DOHH2 (cell line): ENCODE measurements at regions not wholly inside any gene's neighbourhood (a gene's known extent, or its start where the extent isn't known, plus 50 kb on each side); places are given as distances from the start of the nearest gene placed in this dataset.

ENCODE experiments used
- H3F3A ChIP-seq: fragments of 200-600 bp; sonication (generic), shearing (Covaris generic); 2 replicates; pipeline ENCODE4 v1.6.0; 2016; ENCODE audit warnings: antibody characterized with exemption, mild to moderate bottlenecking; ENCODE audit not compliant: control insufficient read depth, insufficient read depth
- H3K27ac ChIP-seq: fragments of 200-600 bp; sonication (generic); 2 replicates; pipeline ENCODE4 v1.5.1; 2014; ENCODE audit warnings: low read depth, mild to moderate bottlenecking, low read length, moderate library complexity
- H3K27me3 ChIP-seq: fragments of 200-600 bp; sonication (generic); 2 replicates; pipeline ENCODE4 v1.6.1; 2014; ENCODE audit warnings: mild to moderate bottlenecking, low read length, mixed read lengths; ENCODE audit not compliant: control insufficient read depth
- H3K36me3 ChIP-seq: fragments of 200-600 bp; sonication (generic); 2 replicates; pipeline ENCODE4 v1.6.1; 2014; ENCODE audit warnings: mild to moderate bottlenecking, low read length, moderate library complexity, mixed read lengths; ENCODE audit not compliant: control insufficient read depth
- H3K4me1 ChIP-seq: fragments of 200-600 bp; sonication (generic); 2 replicates; pipeline ENCODE4 v1.6.1; 2014; ENCODE audit warnings: mild to moderate bottlenecking, low read length, mixed read lengths; ENCODE audit not compliant: control insufficient read depth
- H3K4me2 ChIP-seq: fragments of 200-600 bp; sonication (generic); 2 replicates; pipeline ENCODE4 v1.6.0; 2014; ENCODE audit warnings: mild to moderate bottlenecking, low read length, moderate library complexity
- H3K4me3 ChIP-seq: fragments of 200-600 bp; sonication (generic); 2 replicates; pipeline ENCODE4 v1.5.1; 2014; ENCODE audit warnings: mild to moderate bottlenecking, low read length, mixed read lengths
- H3K79me2 ChIP-seq: fragments of 200-600 bp; sonication (generic); 2 replicates; pipeline ENCODE4 v1.6.1; 2014; ENCODE audit warnings: mild to moderate bottlenecking, low read length, mixed read lengths; ENCODE audit not compliant: control insufficient read depth
- H3K9me2 ChIP-seq: fragments of 200-600 bp; sonication (generic); replicated peaks from 2 replicates; pipeline ENCODE4 v1.6.1; 2014; ENCODE audit warnings: mild to moderate bottlenecking, low read length, mixed read lengths; ENCODE audit not compliant: control insufficient read depth
- H3K9me3 ChIP-seq: fragments of 200-600 bp; sonication (generic); 2 replicates; pipeline ENCODE4 v1.6.1; 2014; ENCODE audit warnings: antibody characterized with exemption, low read length, mixed read lengths; ENCODE audit not compliant: control insufficient read depth, insufficient read depth
- H4K20me1 ChIP-seq: fragments of 200-600 bp; sonication (generic); 2 replicates; pipeline ENCODE4 v1.6.0; 2014; ENCODE audit warnings: low read depth, mild to moderate bottlenecking, antibody characterized with exemption, low read length, moderate library complexity; ENCODE audit not compliant: control insufficient read depth, insufficient read depth
- CTCF ChIP-seq: fragments of 200-600 bp; sonication (generic); IDR thresholded peaks from one replicate; pipeline ENCODE4 v1.5.1; 2014; ENCODE audit warnings: antibody characterized with exemption, mild to moderate bottlenecking, low read depth, low read length; ENCODE audit not compliant: poor library complexity, severe bottlenecking
- EZH2phosphoT487 ChIP-seq: fragments of 200-600 bp; sonication (generic); IDR thresholded peaks from 2 replicates; pipeline ENCODE4 v1.6.1; 2017; ENCODE audit warnings: borderline replicate concordance, mild to moderate bottlenecking, antibody characterized with exemption, low read length, moderate library complexity, mixed read lengths

- H3K36me3 ChIP-seq = no peaks in the 10 kb centered on the region
- no peaks in the 10 kb centered on the region for H3K27me3 ChIP-seq
- no peak overlapping the region for H3K4me2 ChIP-seq
- TF ChIP-seq CTCF (no peak), EZH2phosphoT487 (no peak)
- H3K79me2 ChIP-seq = no peaks in the 10 kb centered on the region
- H4K20me1 ChIP-seq = no peaks in the 10 kb centered on the region
- no peak overlapping the region for H3K27ac ChIP-seq
- no peak overlapping the region for H3K4me3 ChIP-seq
- H3F3A ChIP-seq = no peaks in the 10 kb centered on the region
- H3K9me2 ChIP-seq = no peaks in the 10 kb centered on the region
- H3K9me3 ChIP-seq = peaks cover 19% of the 10 kb centered on the region
- H3K4me1 ChIP-seq = no peaks in the 10 kb centered on the region
Measured at GRCh38 chr2:238518172-238518820, 91.6 kb downstream of the ASB1 start.

DNA sequence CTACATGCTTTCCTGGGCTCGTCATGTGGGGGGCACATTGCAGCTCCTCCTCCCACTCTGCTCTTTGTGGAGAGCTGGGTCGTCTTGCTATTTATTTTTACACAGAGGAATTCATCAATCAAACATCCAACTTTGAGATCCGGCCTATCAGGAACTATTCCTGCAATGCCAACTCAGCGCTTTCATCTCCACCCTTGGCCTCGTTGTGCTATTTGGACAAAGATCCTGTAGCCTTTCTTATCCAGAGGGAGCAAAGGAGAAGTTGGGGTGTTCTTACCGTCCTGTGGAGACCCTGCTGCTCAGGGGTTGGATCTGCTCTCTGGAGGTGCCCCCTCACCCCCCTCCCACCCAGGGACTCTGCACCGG is 92.1 kb downstream of the ASB1 start:
- Histone ChIP-seq H3K36me3 (no peaks in the 10 kb centered on the region), H3K9me2 (no peaks in the 10 kb centered on the region), H3K4me1 (no peaks in the 10 kb centered on the region), H3K27ac (no peak overlapping the region), H3F3A (no peaks in the 10 kb centered on the region), H3K9me3 (peaks cover 19% of the 10 kb centered on the region), H3K4me3 (no peak overlapping the region), H3K27me3 (no peaks in the 10 kb centered on the region), H3K79me2 (no peaks in the 10 kb centered on the region), H4K20me1 (no peaks in the 10 kb centered on the region), H3K4me2 (no peak overlapping the region)
- TF ChIP-seq CTCF (no peak), EZH2phosphoT487 (no peak)

GRCh38 chr2:238520359-238520886 is 93.7 kb downstream of the ASB1 start:
- H3K27ac ChIP-seq = no peak overlapping the region
- peaks cover 19% of the 10 kb centered on the region for H3K9me3 ChIP-seq
- no peaks in the 10 kb centered on the region for H3K9me2 ChIP-seq
- H4K20me1 ChIP-seq = no peaks in the 10 kb centered on the region
- H3K4me1 ChIP-seq = no peaks in the 10 kb centered on the region
- H3K4me2 ChIP-seq = no peak overlapping the region
- no peak for TF ChIP-seq CTCF
- no peak for TF ChIP-seq EZH2phosphoT487
- H3K27me3 ChIP-seq = no peaks in the 10 kb centered on the region
- no peak overlapping the region for H3K4me3 ChIP-seq
- no peaks in the 10 kb centered on the region for H3F3A ChIP-seq
- H3K36me3 ChIP-seq = no peaks in the 10 kb centered on the region
- H3K79me2 ChIP-seq = no peaks in the 10 kb centered on the region
